AG08395 (cell line): ENCODE measurements at regions not wholly inside any gene's neighbourhood (a gene's known extent, or its start where the extent isn't known, plus 50 kb on each side); places are given as distances from the start of the nearest gene placed in this dataset.
A peak's percentile ranks its signal among the peaks of the same experiment; 100 is the strongest.

Source experiments
- DNase-seq: peaks from one replicate; pipeline ENCODE4 v3.0.0; 2012; ENCODE audit warnings: mixed read lengths, low spot score

GRCh38 chr3:29050155-29050554 lies 230.7 kb upstream of the RBMS3 start:
- no peak for DNase-seq

- peak; percentile 44 for DNase-seq
These were observed 223.5 kb upstream of the RBMS3 start for GRCh38 chr3:29057326-29057725.

- DNase-seq = peak; percentile 31
These were observed 216.8 kb upstream of the RBMS3 start for GRCh38 chr3:29064085-29064484.

GRCh38 chr3:29065211-29065785 lies 215.6 kb upstream of the RBMS3 start:
- peak; percentile 88 for DNase-seq

- no peak for DNase-seq
These were observed 213.9 kb upstream of the RBMS3 start for GRCh38 chr3:29067007-29067406.

- no peak for DNase-seq
These were observed 209.8 kb upstream of the RBMS3 start for GRCh38 chr3:29070959-29071634.

- DNase-seq = peak; percentile 3
These were observed 208.3 kb upstream of the RBMS3 start for GRCh38 chr3:29072611-29073010.

GRCh38 chr3:29077356-29077755 lies 203.5 kb upstream of the RBMS3 start:
- no peak for DNase-seq

GRCh38 chr3:29079358-29079757 lies 201.5 kb upstream of the RBMS3 start:
- DNase-seq = no peak

- no peak for DNase-seq
These were observed 199.9 kb upstream of the RBMS3 start for GRCh38 chr3:29080967-29081366.

- DNase-seq = no peak
These were observed 197.8 kb upstream of the RBMS3 start for GRCh38 chr3:29083081-29083480.

- DNase-seq = no peak
These were observed 197.2 kb upstream of the RBMS3 start for GRCh38 chr3:29083676-29084075.

GRCh38 chr3:29088579-29088978 lies 192.3 kb upstream of the RBMS3 start:
- DNase-seq = no peak

- no peak for DNase-seq
These were observed 189.8 kb upstream of the RBMS3 start for GRCh38 chr3:29090912-29091597.

- no peak for DNase-seq
These were observed 189.2 kb upstream of the RBMS3 start for GRCh38 chr3:29091599-29092189.

GRCh38 chr3:29092348-29092747 lies 188.5 kb upstream of the RBMS3 start:
- no peak for DNase-seq

- DNase-seq = no peak
These were observed 181.6 kb upstream of the RBMS3 start for GRCh38 chr3:29099296-29099695.

GRCh38 chr3:29099775-29100174 lies 181.1 kb upstream of the RBMS3 start:
- no peak for DNase-seq

- no peak for DNase-seq
These were observed 180.6 kb upstream of the RBMS3 start for GRCh38 chr3:29100292-29100691.

GRCh38 chr3:29128001-29128400 lies 152.9 kb upstream of the RBMS3 start:
- no peak for DNase-seq

- DNase-seq = no peak
These were observed 143.3 kb upstream of the RBMS3 start for GRCh38 chr3:29137601-29138000.

GRCh38 chr3:29138171-29138570 lies 142.7 kb upstream of the RBMS3 start:
- DNase-seq = no peak

GRCh38 chr3:29140666-29141065 lies 140.2 kb upstream of the RBMS3 start:
- DNase-seq = peak; percentile 14
